IMR-90 (cell line): ENCODE measurements at regions not wholly inside any gene's neighbourhood (a gene's known extent, or its start where the extent isn't known, plus 50 kb on each side); places are given as distances from the start of the nearest gene placed in this dataset.

Source experiments
- RCOR1 ChIP-seq: IDR thresholded peaks from 2 replicates; pipeline ENCODE4 v1.6.1; 2012; ENCODE audit warnings: mild to moderate bottlenecking, low read length, improper control_type of control experiment; ENCODE audit not compliant: insufficient replicate concordance
- TF ChIP-seq, protein P1 (sequence below): conservative IDR thresholded peaks from 2 replicates; pipeline ENCODE4 v1.5.1; 2012; ENCODE audit warnings: mild to moderate bottlenecking, low read depth, low read length, improper control_type of control experiment

DNA sequence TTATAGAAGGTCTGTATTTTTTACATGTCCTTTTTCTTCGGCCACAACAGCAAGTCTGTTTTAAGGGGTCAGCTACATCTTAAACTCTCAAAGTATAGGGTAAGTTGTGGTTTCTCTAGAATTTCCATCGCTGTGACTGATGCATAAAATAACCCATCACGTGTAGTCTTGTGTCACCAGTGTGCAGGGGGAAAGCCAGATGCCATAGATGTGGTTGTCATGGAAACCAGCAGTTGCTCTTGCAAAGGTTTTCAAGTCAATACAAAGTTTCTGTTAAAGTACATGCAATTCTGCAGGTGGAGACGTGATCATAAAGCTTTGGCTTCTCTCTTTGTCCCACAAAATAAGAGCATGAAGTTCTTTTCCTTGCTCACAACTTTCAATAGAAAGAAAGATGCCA is 210.3 kb upstream of the ONECUT1 start:
- TF ChIP-seq RCOR1 = no peak
- TF ChIP-seq, protein P1, sequence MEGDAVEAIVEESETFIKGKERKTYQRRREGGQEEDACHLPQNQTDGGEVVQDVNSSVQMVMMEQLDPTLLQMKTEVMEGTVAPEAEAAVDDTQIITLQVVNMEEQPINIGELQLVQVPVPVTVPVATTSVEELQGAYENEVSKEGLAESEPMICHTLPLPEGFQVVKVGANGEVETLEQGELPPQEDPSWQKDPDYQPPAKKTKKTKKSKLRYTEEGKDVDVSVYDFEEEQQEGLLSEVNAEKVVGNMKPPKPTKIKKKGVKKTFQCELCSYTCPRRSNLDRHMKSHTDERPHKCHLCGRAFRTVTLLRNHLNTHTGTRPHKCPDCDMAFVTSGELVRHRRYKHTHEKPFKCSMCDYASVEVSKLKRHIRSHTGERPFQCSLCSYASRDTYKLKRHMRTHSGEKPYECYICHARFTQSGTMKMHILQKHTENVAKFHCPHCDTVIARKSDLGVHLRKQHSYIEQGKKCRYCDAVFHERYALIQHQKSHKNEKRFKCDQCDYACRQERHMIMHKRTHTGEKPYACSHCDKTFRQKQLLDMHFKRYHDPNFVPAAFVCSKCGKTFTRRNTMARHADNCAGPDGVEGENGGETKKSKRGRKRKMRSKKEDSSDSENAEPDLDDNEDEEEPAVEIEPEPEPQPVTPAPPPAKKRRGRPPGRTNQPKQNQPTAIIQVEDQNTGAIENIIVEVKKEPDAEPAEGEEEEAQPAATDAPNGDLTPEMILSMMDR = no peak
